ENCODE measurements at regions not wholly inside any gene's neighbourhood (a gene's known extent, or its start where the extent isn't known, plus 50 kb on each side); places are given as distances from the start of the nearest gene placed in this dataset.
"Not testable (repeated sequence)": the region's sequence is repeated elsewhere in the genome, so short reads cannot be mapped to it uniquely, and the experiment has no call there.

DNA sequence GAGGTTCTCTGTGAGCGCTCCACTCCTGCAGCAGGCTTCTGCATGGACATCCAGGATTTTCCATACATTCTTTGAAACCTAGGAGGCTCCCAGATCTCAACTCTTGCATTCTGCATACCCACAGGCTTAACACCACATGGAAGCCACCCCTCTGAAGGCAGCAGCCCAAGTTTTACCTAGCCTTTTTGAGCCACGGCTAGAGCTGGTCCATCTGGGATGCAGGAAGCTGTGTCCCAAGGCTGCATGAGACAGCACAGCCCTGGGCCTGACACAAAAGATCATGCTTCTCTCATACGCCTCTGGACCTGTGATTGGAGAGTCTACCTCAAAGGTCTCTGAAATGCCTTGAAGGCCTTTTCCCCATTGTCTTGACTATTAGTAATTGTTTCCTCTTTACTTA, 53.6 kb upstream of the RPRM start:
- H3K36me3 Mint-ChIP-seq (ENCODE audit: low read depth) = no peaks in the 10 kb centered on the region
- ATAC-seq (no peak), DNase-seq (no peak)
- no peak overlapping the region for H3K27ac Mint-ChIP-seq
- H3K4me1 Mint-ChIP-seq (ENCODE audit: low read depth) = no peaks in the 10 kb centered on the region
- ChIA-PET CTCF (no interaction called here), POLR2A (no interaction called here)
- peaks cover 5% of the 10 kb centered on the region for H3K27me3 Mint-ChIP-seq (ENCODE audit: low read depth)
- no peak overlapping the region for H3K4me3 Mint-ChIP-seq
- no peaks in the 10 kb centered on the region for H3K9me3 Mint-ChIP-seq (ENCODE audit: insufficient read depth)

DNA sequence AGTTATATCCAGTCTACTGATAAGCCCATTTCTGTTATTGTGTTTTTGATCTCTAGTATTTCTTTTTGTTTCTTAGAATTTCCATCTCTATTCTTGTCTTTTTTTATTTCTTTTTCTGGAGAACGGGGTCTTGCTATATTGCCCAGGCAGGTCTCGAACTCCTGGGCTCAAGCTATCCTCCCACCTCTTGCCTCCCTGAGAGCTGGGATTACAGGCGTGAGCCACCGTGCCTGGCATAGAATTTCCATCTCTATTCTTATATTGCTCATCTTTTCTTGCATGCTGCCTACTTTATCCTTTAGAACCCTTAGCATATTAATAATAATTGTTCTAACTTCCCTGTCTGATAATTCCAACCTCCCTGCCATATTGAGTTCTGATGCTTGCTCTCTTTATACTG, 55.2 kb upstream of the RPRM start:
- CTCF ChIA-PET; ATAC-seq; H3K9me3 Mint-ChIP-seq (ENCODE audit: insufficient read depth); H3K4me3 Mint-ChIP-seq; H3K27ac Mint-ChIP-seq; DNase-seq; H3K4me1 Mint-ChIP-seq (ENCODE audit: low read depth); H3K27me3 Mint-ChIP-seq (ENCODE audit: low read depth); POLR2A ChIA-PET; H3K36me3 Mint-ChIP-seq (ENCODE audit: low read depth): not testable (repeated sequence)

DNA sequence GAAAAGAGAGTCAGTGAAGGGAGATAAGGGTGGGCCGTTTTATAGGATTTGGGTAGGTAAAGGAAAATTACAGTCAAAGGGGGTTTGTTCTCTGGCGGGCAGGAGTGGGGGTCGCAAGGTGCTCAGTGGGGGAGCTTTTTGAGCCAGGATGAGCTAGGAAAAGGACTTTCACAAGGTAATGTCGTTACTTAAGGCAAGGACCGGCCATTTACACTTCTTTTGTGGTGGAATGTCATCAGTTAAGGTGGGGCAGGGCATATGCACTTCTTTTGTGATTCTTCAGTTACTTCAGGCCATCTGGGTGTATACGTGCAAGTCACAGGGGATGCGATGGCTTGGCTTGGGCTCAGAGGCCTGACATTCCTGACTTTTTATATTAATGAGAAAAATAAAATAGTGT, 56.0 kb upstream of the RPRM start:
- DNase-seq; H3K4me1 Mint-ChIP-seq (ENCODE audit: low read depth); H3K27ac Mint-ChIP-seq; H3K4me3 Mint-ChIP-seq; H3K36me3 Mint-ChIP-seq (ENCODE audit: low read depth); H3K9me3 Mint-ChIP-seq (ENCODE audit: insufficient read depth); ATAC-seq; POLR2A ChIA-PET; H3K27me3 Mint-ChIP-seq (ENCODE audit: low read depth); CTCF ChIA-PET: not testable (repeated sequence)

DNA sequence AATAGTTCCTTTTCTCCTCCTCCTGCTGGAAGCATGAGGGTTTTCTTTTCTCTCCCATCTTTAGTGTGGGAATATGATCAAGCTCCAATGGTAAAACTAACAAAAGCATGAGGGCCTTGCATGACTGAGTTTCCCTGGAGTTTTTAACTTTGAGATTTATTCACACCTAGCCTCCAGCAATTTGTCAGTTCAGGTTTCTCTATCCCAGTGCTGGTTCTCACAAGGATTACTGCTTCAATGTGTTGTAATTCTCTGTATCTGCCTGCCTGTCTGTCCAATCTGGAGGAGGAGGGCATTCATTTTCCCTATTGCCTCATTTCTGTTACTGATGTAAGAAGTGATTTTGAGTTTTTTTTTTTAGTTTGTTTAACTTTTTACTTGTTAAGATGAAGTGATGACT, 57.6 kb upstream of the RPRM start:
- ATAC-seq (no peak), DNase-seq (no peak)
- H3K27ac Mint-ChIP-seq = no peak overlapping the region
- CTCF ChIA-PET = no interaction called here
- no peaks in the 10 kb centered on the region for H3K27me3 Mint-ChIP-seq (ENCODE audit: low read depth)
- H3K36me3 Mint-ChIP-seq (ENCODE audit: low read depth) = no peaks in the 10 kb centered on the region
- H3K4me1 Mint-ChIP-seq (ENCODE audit: low read depth) = no peaks in the 10 kb centered on the region
- no peak overlapping the region for H3K4me3 Mint-ChIP-seq
- H3K9me3 Mint-ChIP-seq (ENCODE audit: insufficient read depth) = peaks cover 1% of the 10 kb centered on the region
- POLR2A ChIA-PET = no interaction called here

DNA sequence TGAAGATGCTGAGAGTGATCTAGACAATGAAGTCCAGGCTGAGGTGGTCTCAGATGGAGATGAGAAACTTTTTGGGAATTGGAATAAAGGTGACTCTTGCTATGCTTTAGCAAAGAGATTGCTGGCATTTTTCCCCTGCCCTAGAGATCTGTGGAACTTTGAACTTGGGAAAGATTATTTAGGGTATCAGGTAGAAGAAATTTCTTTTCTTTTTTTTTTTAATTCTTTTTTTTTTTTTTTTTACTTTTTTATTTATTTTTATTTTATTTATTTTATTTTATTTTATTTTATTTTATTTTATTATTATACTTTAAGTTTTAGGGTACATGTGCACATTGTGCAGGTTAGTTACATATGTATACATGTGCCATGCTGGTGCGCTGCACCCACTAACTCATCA, 59.5 kb upstream of the RPRM start:
- DNase-seq; H3K27me3 Mint-ChIP-seq (ENCODE audit: low read depth); POLR2A ChIA-PET; CTCF ChIA-PET; H3K27ac Mint-ChIP-seq; H3K4me1 Mint-ChIP-seq (ENCODE audit: low read depth); H3K9me3 Mint-ChIP-seq (ENCODE audit: insufficient read depth); H3K36me3 Mint-ChIP-seq (ENCODE audit: low read depth); H3K4me3 Mint-ChIP-seq; ATAC-seq: not testable (repeated sequence)

DNA sequence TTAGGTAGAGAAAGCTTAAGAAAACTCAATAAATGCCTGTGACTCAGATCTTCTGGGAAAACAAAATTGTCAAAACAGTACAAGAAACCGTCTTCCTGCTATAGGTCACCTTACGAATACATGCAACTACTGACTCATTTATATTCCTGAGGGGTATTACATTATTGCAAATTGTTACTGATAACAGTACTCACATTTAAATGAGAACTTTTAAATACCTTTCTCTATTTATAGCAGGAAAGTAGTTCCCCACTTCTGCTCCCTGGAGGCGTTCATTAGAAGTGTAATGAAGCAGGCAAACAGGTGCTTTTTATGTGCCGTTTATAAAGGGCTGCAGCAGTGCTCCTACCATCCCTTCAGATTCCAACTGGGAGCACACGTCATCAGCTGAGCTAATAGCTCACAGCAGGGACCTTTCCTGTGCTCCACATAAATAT, 65.1 kb upstream of the RPRM start:
- ATAC-seq = no peak
- DNase-seq = no peak
- no peaks in the 10 kb centered on the region for H3K4me1 Mint-ChIP-seq (ENCODE audit: low read depth)
- ChIA-PET CTCF (no interaction called here), POLR2A (no interaction called here)
- H3K4me3 Mint-ChIP-seq = no peak overlapping the region
- no peaks in the 10 kb centered on the region for H3K36me3 Mint-ChIP-seq (ENCODE audit: low read depth)
- H3K9me3 Mint-ChIP-seq (ENCODE audit: insufficient read depth) = peaks cover 6% of the 10 kb centered on the region
- H3K27me3 Mint-ChIP-seq (ENCODE audit: low read depth) = no peaks in the 10 kb centered on the region
- H3K27ac Mint-ChIP-seq = no peak overlapping the region

DNA sequence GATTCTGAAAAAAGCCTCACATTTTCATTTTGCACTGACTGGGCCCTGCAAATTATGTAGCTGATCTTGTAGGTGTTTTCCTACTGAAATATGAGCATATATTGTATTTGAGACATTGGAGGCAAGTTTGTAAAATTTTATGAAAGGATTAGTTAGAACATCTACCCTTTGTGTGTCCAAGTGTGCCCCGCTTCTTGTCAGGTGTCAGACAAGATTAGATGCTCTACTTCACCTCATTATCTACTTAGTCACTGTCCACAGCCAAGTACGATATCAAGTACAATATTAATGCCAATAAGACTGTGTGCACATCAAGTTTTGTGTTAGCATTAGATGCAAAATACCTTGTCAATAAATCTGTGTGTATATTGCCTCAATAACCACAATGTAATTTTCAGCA, 67.8 kb upstream of the RPRM start:
- POLR2A ChIA-PET = no interaction called here
- no peak overlapping the region for H3K4me3 Mint-ChIP-seq
- no peaks in the 10 kb centered on the region for H3K27me3 Mint-ChIP-seq (ENCODE audit: low read depth)
- no peaks in the 10 kb centered on the region for H3K4me1 Mint-ChIP-seq (ENCODE audit: low read depth)
- no peaks in the 10 kb centered on the region for H3K36me3 Mint-ChIP-seq (ENCODE audit: low read depth)
- CTCF ChIA-PET = no interaction called here
- no peak for DNase-seq
- ATAC-seq = no peak
- H3K9me3 Mint-ChIP-seq (ENCODE audit: insufficient read depth) = peaks cover 2% of the 10 kb centered on the region
- H3K27ac Mint-ChIP-seq = no peak overlapping the region

DNA sequence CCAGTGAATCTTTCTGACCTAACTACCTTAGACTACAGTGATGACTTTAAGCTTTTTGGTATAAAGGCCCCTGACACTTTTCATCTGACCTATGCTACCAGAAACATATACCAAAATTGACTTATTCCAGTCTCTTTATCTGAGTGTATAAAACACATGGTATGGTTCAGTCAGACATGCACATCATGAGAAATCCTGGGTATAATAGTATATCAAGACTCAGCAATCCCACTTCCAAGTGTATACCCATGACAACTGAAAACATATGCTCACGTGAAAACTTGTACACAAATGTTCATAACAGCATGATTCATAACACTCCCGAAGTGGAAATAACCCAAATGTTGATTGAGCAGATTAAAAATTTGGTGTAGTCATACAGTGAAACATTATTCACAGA, 70.0 kb upstream of the RPRM start:
- no peaks in the 10 kb centered on the region for H3K4me1 Mint-ChIP-seq (ENCODE audit: low read depth)
- ATAC-seq = no peak
- no peaks in the 10 kb centered on the region for H3K27me3 Mint-ChIP-seq (ENCODE audit: low read depth)
- no peaks in the 10 kb centered on the region for H3K36me3 Mint-ChIP-seq (ENCODE audit: low read depth)
- no peak overlapping the region for H3K4me3 Mint-ChIP-seq
- no peak overlapping the region for H3K27ac Mint-ChIP-seq
- H3K9me3 Mint-ChIP-seq (ENCODE audit: insufficient read depth) = no peaks in the 10 kb centered on the region
- no peak for DNase-seq
- ChIA-PET POLR2A (no interaction called here), CTCF (no interaction called here)

DNA sequence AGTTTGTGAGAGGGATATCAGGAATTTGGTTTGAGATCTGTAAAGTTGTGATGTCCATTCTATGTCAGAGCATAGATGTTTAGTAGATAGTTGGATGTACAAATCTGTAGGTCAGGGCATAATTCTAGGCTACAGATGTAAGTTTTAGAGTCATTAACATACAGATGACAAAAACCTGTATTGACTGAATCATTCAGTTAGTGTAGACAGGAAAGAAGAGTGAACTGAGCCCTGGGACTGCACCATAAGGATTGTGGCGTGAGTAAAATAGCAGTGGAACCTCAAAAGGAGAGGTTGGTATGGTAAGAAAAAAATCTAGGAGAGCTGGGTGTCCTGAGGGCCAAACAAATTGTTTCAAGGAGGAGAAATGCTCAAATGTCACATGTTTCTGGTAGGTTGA, 73.1 kb upstream of the RPRM start:
- Mint-ChIP-seq H3K9me3 (ENCODE audit: insufficient read depth) (no peaks in the 10 kb centered on the region), H3K27ac (no peak overlapping the region), H3K4me3 (no peak overlapping the region), H3K27me3 (ENCODE audit: low read depth) (no peaks in the 10 kb centered on the region), H3K4me1 (ENCODE audit: low read depth) (no peaks in the 10 kb centered on the region), H3K36me3 (ENCODE audit: low read depth) (no peaks in the 10 kb centered on the region)
- DNase-seq (no peak), ATAC-seq (no peak)
- ChIA-PET POLR2A (no interaction called here), CTCF (no interaction called here)

DNA sequence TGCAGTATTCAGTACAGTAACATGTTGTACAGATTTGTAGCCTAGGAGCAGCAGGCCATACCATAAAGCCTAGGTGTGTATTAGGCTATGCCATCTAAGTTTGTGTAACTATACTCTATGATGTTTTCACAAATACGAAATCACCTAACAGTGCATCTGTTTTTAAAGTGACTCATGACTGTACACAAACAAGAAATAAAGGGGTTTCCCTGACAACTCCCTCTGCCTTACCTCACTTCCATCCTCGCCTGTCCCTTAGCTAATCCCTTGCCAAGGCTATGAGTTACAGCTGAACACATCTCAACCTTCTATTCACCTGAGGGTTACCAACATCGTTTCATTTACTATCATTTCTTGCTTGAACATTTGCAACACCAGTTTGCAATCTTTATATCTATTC, 78.6 kb upstream of the RPRM start:
- H3K4me3 Mint-ChIP-seq = no peak overlapping the region
- H3K27ac Mint-ChIP-seq = no peak overlapping the region
- no peak for ATAC-seq
- no peaks in the 10 kb centered on the region for H3K27me3 Mint-ChIP-seq (ENCODE audit: low read depth)
- H3K36me3 Mint-ChIP-seq (ENCODE audit: low read depth) = no peaks in the 10 kb centered on the region
- POLR2A ChIA-PET = no interaction called here
- CTCF ChIA-PET = no interaction called here
- no peak for DNase-seq
- no peaks in the 10 kb centered on the region for H3K4me1 Mint-ChIP-seq (ENCODE audit: low read depth)
- H3K9me3 Mint-ChIP-seq (ENCODE audit: insufficient read depth) = no peaks in the 10 kb centered on the region

DNA sequence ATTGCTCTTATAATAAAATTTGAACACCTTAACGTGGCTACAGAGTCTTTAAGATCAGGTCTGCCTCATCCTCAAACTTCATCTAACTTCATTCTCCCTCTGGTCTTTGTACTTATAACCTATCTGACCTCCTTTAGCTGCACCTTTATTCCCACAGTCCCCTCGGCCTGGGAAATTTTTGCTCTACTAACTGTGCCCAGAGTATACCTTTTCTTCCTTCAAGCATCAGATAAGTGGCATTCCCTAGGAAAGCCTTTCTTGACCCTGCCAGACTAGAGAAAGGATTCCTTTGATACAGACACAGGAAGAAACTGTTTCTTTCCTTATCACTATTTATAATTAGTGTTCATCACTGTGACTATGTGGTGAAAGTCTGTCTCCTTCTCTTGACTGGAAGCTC, 79.2 kb upstream of the RPRM start:
- H3K36me3 Mint-ChIP-seq (ENCODE audit: low read depth) = no peaks in the 10 kb centered on the region
- ATAC-seq (no peak), DNase-seq (no peak)
- no peaks in the 10 kb centered on the region for H3K9me3 Mint-ChIP-seq (ENCODE audit: insufficient read depth)
- no peak overlapping the region for H3K4me3 Mint-ChIP-seq
- no peaks in the 10 kb centered on the region for H3K27me3 Mint-ChIP-seq (ENCODE audit: low read depth)
- ChIA-PET POLR2A (no interaction called here), CTCF (no interaction called here)
- H3K4me1 Mint-ChIP-seq (ENCODE audit: low read depth) = no peaks in the 10 kb centered on the region
- no peak overlapping the region for H3K27ac Mint-ChIP-seq

DNA sequence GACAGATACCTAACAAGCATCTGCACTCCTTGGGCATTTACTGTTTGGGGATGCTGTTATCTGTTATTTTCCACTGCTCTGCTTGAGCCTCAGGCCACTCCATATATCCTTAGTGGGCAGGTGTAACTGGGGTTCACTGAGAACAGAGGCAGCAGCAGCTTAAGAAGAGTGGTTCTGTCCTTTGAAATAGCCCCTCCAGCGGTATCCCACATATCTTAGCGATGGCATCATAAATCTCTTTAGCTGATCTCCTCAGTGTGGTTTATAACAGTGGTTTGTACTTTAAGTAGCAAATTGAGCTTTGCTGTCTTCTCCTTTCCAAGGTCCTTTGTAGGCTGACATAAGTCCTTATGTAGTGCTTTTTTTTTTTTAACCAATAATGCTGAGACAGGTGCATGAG, 79.7 kb upstream of the RPRM start:
- no peak for ATAC-seq
- H3K27me3 Mint-ChIP-seq (ENCODE audit: low read depth) = no peaks in the 10 kb centered on the region
- ChIA-PET CTCF (no interaction called here), POLR2A (no interaction called here)
- H3K4me1 Mint-ChIP-seq (ENCODE audit: low read depth) = no peaks in the 10 kb centered on the region
- no peaks in the 10 kb centered on the region for H3K36me3 Mint-ChIP-seq (ENCODE audit: low read depth)
- H3K9me3 Mint-ChIP-seq (ENCODE audit: insufficient read depth) = no peaks in the 10 kb centered on the region
- DNase-seq = no peak
- H3K4me3 Mint-ChIP-seq = no peak overlapping the region
- no peak overlapping the region for H3K27ac Mint-ChIP-seq

DNA sequence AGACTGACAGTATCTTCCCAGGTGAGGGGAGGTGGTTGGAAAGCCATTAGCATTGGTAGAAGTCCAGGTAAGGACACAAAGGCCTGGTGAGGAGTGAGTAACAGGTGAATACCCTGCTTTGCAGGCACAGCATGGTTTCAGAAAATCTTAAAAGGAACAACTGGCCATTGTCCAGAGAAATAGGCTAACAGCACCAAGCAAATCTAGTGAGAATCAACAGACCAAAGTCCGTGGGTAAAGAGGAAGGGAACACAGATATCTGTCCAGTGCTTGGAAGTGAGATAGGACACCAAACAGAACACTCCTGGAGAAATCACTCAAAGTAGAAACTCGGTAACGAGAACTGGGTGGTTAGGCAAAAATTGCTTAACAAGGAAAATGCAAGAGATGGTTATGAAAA, 88.8 kb upstream of the RPRM start:
- H3K36me3 Mint-ChIP-seq (ENCODE audit: low read depth) = no peaks in the 10 kb centered on the region
- H3K9me3 Mint-ChIP-seq (ENCODE audit: insufficient read depth) = no peaks in the 10 kb centered on the region
- no peak overlapping the region for H3K4me3 Mint-ChIP-seq
- ATAC-seq (no peak), DNase-seq (no peak)
- no peaks in the 10 kb centered on the region for H3K27me3 Mint-ChIP-seq (ENCODE audit: low read depth)
- POLR2A ChIA-PET = interaction anchor here (0.6 kb wide), 1 partner anchor 202 kb away, joined by 3 read pairs; no protein-coding TSS in a partner anchor
- H3K27ac Mint-ChIP-seq = no peak overlapping the region
- no peaks in the 10 kb centered on the region for H3K4me1 Mint-ChIP-seq (ENCODE audit: low read depth)
- CTCF ChIA-PET = no interaction called here

DNA sequence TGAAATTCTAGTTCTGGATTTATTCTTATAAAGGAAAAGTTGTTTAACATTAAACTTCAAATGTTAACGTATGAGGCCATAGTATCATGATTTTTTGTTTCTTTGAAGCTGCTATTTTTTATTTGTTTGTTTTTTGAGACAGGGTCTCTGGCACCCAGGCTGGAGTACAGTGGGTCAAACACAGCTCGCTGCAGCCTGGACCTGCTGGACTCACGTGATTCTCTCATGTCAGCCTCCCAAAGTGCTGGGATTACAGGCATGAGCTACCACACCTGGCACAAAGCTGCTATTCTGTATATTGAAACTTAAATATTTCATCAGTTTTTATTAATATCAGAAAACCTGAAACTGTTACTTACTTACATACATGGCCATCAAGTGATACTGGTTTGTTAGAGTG, 89.5 kb upstream of the RPRM start:
- H3K27me3 Mint-ChIP-seq (ENCODE audit: low read depth) = no peaks in the 10 kb centered on the region
- CTCF ChIA-PET = no interaction called here
- H3K4me1 Mint-ChIP-seq (ENCODE audit: low read depth) = no peaks in the 10 kb centered on the region
- POLR2A ChIA-PET = no interaction called here
- H3K27ac Mint-ChIP-seq = no peak overlapping the region
- H3K4me3 Mint-ChIP-seq = no peak overlapping the region
- H3K9me3 Mint-ChIP-seq (ENCODE audit: insufficient read depth) = no peaks in the 10 kb centered on the region
- DNase-seq = no peak
- no peaks in the 10 kb centered on the region for H3K36me3 Mint-ChIP-seq (ENCODE audit: low read depth)
- ATAC-seq = no peak
